ENCODE measurements at regions not wholly inside any gene's neighbourhood (a gene's known extent, or its start where the extent isn't known, plus 50 kb on each side); places are given as distances from the start of the nearest gene placed in this dataset.

GRCh38 chr4:129359461-129359860 is 263.5 kb downstream of the C4orf33 start:
- Histone ChIP-seq H3K4me3 (ENCODE audit: low read length in 3 of 3) (no peak overlapping the region), H3K36me3 (ENCODE audit: control insufficient read depth in 2 of 3, insufficient read depth in 3 of 3, low read length in 3 of 3) (no peaks in the 10 kb centered on the region), H3K9me3 (ENCODE audit: control insufficient read depth in 2 of 3, insufficient read depth in 1 of 3, low read length in 3 of 3) (no peaks in the 10 kb centered on the region), H3K9ac (ENCODE audit: low read length in 3 of 3) (no peak overlapping the region), H3K27me3 (ENCODE audit: control insufficient read depth, insufficient read depth, low read length) (no peaks in the 10 kb centered on the region), H3K4me1 (ENCODE audit: control insufficient read depth in 2 of 3, insufficient read depth in 2 of 3, low read depth in 1 of 3, low read length in 3 of 3) (no peaks in the 10 kb centered on the region), H3K27ac (ENCODE audit: low read depth in 2 of 2, low read length in 2 of 2) (no peak overlapping the region)
- FAIRE-seq (no peak), DNase-seq (no peak)
- intact Hi-C loops (cut with DNase I) = no loop called here
- no peak for TF ChIP-seq CTCF (IDR thresholded peaks at IDR 0.05; ENCODE audit: borderline replicate concordance, extremely low read depth, insufficient read depth)

- FAIRE-seq = peak; percentile 70
- DNase-seq = peak in 4 of 5 donors; percentile 55 to 93 (median 76)
- no peaks in the 10 kb centered on the region for H3K36me3 ChIP-seq (ENCODE audit: control insufficient read depth in 2 of 3, insufficient read depth in 3 of 3, low read length in 3 of 3)
- TF ChIP-seq CTCF (IDR thresholded peaks at IDR 0.05; ENCODE audit: borderline replicate concordance, extremely low read depth, insufficient read depth) = peak; percentile 71
- no peak overlapping the region for H3K9ac ChIP-seq (ENCODE audit: low read length in 3 of 3)
- H3K9me3 ChIP-seq (ENCODE audit: control insufficient read depth in 2 of 3, insufficient read depth in 1 of 3, low read length in 3 of 3) = no peaks in the 10 kb centered on the region
- H3K4me1 ChIP-seq (ENCODE audit: control insufficient read depth in 2 of 3, insufficient read depth in 2 of 3, low read depth in 1 of 3, low read length in 3 of 3) = no peaks in the 10 kb centered on the region
- intact Hi-C loops (cut with DNase I) = loop anchor here (10.0 kb wide), 1 partner anchor 282 kb away; no protein-coding TSS in a partner anchor
- no peaks in the 10 kb centered on the region for H3K27me3 ChIP-seq (ENCODE audit: control insufficient read depth, insufficient read depth, low read length)
- H3K4me3 ChIP-seq (ENCODE audit: low read length in 3 of 3) = no peak overlapping the region
- H3K27ac ChIP-seq (ENCODE audit: low read depth in 2 of 2, low read length in 2 of 2) = no peak overlapping the region
Observed at GRCh38 chr4:129362691-129363274, 266.8 kb downstream of the C4orf33 start.

GRCh38 chr4:129364747-129365452 is 268.9 kb downstream of the C4orf33 start:
- DNase-seq (no peak), FAIRE-seq (no peak)
- Histone ChIP-seq H3K4me1 (ENCODE audit: control insufficient read depth in 2 of 3, insufficient read depth in 2 of 3, low read depth in 1 of 3, low read length in 3 of 3) (no peaks in the 10 kb centered on the region), H3K27me3 (ENCODE audit: control insufficient read depth, insufficient read depth, low read length) (no peaks in the 10 kb centered on the region), H3K27ac (ENCODE audit: low read depth in 2 of 2, low read length in 2 of 2) (no peak overlapping the region), H3K36me3 (ENCODE audit: control insufficient read depth in 2 of 3, insufficient read depth in 3 of 3, low read length in 3 of 3) (no peaks in the 10 kb centered on the region), H3K9ac (ENCODE audit: low read length in 3 of 3) (no peak overlapping the region), H3K9me3 (ENCODE audit: control insufficient read depth in 2 of 3, insufficient read depth in 1 of 3, low read length in 3 of 3) (no peaks in the 10 kb centered on the region), H3K4me3 (ENCODE audit: low read length in 3 of 3) (no peak overlapping the region)
- intact Hi-C loops (cut with DNase I) = loop anchor here (10.0 kb wide), 1 partner anchor 280 kb away; no protein-coding TSS in a partner anchor
- no peak for TF ChIP-seq CTCF (IDR thresholded peaks at IDR 0.05; ENCODE audit: borderline replicate concordance, extremely low read depth, insufficient read depth)

Data from kidney (tissue), 13 donors.